H9 (cell line): ENCODE measurements at regions not wholly inside any gene's neighbourhood (a gene's known extent, or its start where the extent isn't known, plus 50 kb on each side); places are given as distances from the start of the nearest gene placed in this dataset.

Experiments used
- DNase-seq: peaks from one replicate; pipeline ENCODE4 v3.0.0-alpha.2; 2017
- H2AFZ ChIP-seq: one replicate; pipeline ENCODE4 v1.6.1; 2013; ENCODE audit warnings: mild to moderate bottlenecking, low read length, control low read depth, moderate library complexity
- H2AK5ac ChIP-seq: 2 replicates; pipeline ENCODE4 v1.6.1; 2013; ENCODE audit warnings: low read length, control low read depth, mixed read lengths; ENCODE audit not compliant: insufficient read length
- H2BK120ac ChIP-seq: one replicate; pipeline ENCODE4 v1.6.1; 2013; ENCODE audit warnings: low read depth, mild to moderate bottlenecking, low read length, control low read depth, inconsistent platforms; ENCODE audit not compliant: poor library complexity, severe bottlenecking
- H2BK12ac ChIP-seq: 2 replicates; pipeline ENCODE4 v1.6.1; 2013; ENCODE audit warnings: low read length, control low read depth, mixed read lengths, low read depth; ENCODE audit not compliant: insufficient read length
- H2BK15ac ChIP-seq: 2 replicates; pipeline ENCODE4 v1.6.1; 2013; ENCODE audit warnings: low read depth, low read length, control low read depth
- H2BK20ac ChIP-seq: one replicate; pipeline ENCODE4 v1.6.1; 2013; ENCODE audit warnings: low read depth, mild to moderate bottlenecking, low read length, control low read depth, inconsistent platforms; ENCODE audit not compliant: poor library complexity, severe bottlenecking
- H2BK5ac ChIP-seq: 2 replicates; pipeline ENCODE4 v1.6.1; 2013; ENCODE audit warnings: low read length, control low read depth, mixed read lengths; ENCODE audit not compliant: insufficient read length
- H3K14ac ChIP-seq: 2 replicates; pipeline ENCODE4 v1.6.1; 2013; ENCODE audit warnings: low read length, control low read depth; ENCODE audit not compliant: insufficient read depth
- H3K18ac ChIP-seq: 2 replicates; pipeline ENCODE4 v1.6.1; 2013; ENCODE audit warnings: low read depth, mild to moderate bottlenecking, mixed read lengths, low read length, control low read depth; ENCODE audit not compliant: insufficient read length
- H3K23ac ChIP-seq: 2 replicates; pipeline ENCODE4 v1.6.1; 2013; ENCODE audit warnings: low read length, control low read depth, mixed read lengths, low read depth; ENCODE audit not compliant: insufficient read length
- H3K23me2 ChIP-seq: 2 replicates; pipeline ENCODE4 v1.6.1; 2013; ENCODE audit warnings: low read depth, mild to moderate bottlenecking, mixed read lengths, low read length, control low read depth; ENCODE audit not compliant: insufficient read length, poor library complexity, severe bottlenecking
- H3K27ac ChIP-seq: 2 replicates; pipeline ENCODE4 v1.5.1; 2013; ENCODE audit warnings: low read length, control low read depth, mixed read lengths, low read depth; ENCODE audit not compliant: insufficient read length
- H3K27me3 ChIP-seq: 2 replicates; pipeline ENCODE4 v1.6.1; 2013; ENCODE audit warnings: low read length, control low read depth, inconsistent platforms; ENCODE audit not compliant: insufficient read depth
- H3K4ac ChIP-seq: 2 replicates; pipeline ENCODE4 v1.6.1; 2013; ENCODE audit warnings: low read depth, mild to moderate bottlenecking, control low read depth, inconsistent platforms, low read length, moderate library complexity
- H3K4me1 ChIP-seq: 2 replicates; pipeline ENCODE4 v1.6.1; 2013; ENCODE audit warnings: low read length, control low read depth, inconsistent platforms; ENCODE audit not compliant: insufficient read depth
- H3K4me2 ChIP-seq: 2 replicates; pipeline ENCODE4 v1.6.1; 2013; ENCODE audit warnings: low read length, control low read depth, mixed read lengths; ENCODE audit not compliant: insufficient read length, insufficient read depth
- H3K56ac ChIP-seq: 2 replicates; pipeline ENCODE4 v1.6.1; 2013; ENCODE audit warnings: low read depth, mild to moderate bottlenecking, mixed read lengths, low read length, control low read depth; ENCODE audit not compliant: insufficient read length
- H3K79me1 ChIP-seq: 2 replicates; pipeline ENCODE4 v1.6.1; 2013; ENCODE audit warnings: low read depth, mild to moderate bottlenecking, moderate library complexity, low read length, control low read depth, inconsistent platforms; ENCODE audit not compliant: insufficient read depth, poor library complexity, severe bottlenecking
- H3K79me2 ChIP-seq: 2 replicates; pipeline ENCODE4 v1.6.1; 2013; ENCODE audit warnings: low read length, control low read depth, inconsistent platforms; ENCODE audit not compliant: insufficient read depth
- H3K9ac ChIP-seq: 2 replicates; pipeline ENCODE4 v1.6.1; 2013; ENCODE audit warnings: low read length, control low read depth, mixed read lengths; ENCODE audit not compliant: insufficient read length; ENCODE audit errors: extremely low read depth
- H3K9me3 ChIP-seq: one replicate; pipeline ENCODE4 v1.6.1; 2013; ENCODE audit warnings: low read depth, low read length, inconsistent platforms; ENCODE audit not compliant: control insufficient read depth
- H3T11ph ChIP-seq: one replicate; pipeline ENCODE4 v1.6.1; 2013; ENCODE audit warnings: mild to moderate bottlenecking, low read length, control low read depth, inconsistent platforms
- H4K20me1 ChIP-seq: one replicate; pipeline ENCODE4 v1.6.1; 2013; ENCODE audit not compliant: control insufficient read depth, insufficient read length, insufficient read depth
- H4K5ac ChIP-seq: 2 replicates; pipeline ENCODE4 v1.6.1; 2013; ENCODE audit warnings: low read depth, mild to moderate bottlenecking, mixed read lengths, low read length, control low read depth; ENCODE audit not compliant: insufficient read length
- H4K8ac ChIP-seq: replicated peaks from 2 replicates; pipeline ENCODE4 v1.6.1; 2013; ENCODE audit warnings: low read length, control low read depth, mixed read lengths, low read depth; ENCODE audit not compliant: insufficient read length
- H4K91ac ChIP-seq: 2 replicates; pipeline ENCODE4 v1.6.1; 2013; ENCODE audit warnings: low read depth, mild to moderate bottlenecking, moderate library complexity, mixed read lengths, low read length, control low read depth; ENCODE audit not compliant: insufficient read length
- H3K27ac Mint-ChIP-seq, 3 experiments: 2 replicates in 2 of 3; 3 replicates in 1 of 3; pipeline ENCODE4 v1.8.0; 2020 to 2021; ENCODE audit warnings: mixed read lengths in 3 of 3, mild to moderate bottlenecking in 1 of 3, moderate library complexity in 1 of 3
- H3K27me3 Mint-ChIP-seq: 2 replicates; pipeline ENCODE4 v1.8.0; 2021; ENCODE audit warnings: low read depth, mild to moderate bottlenecking, moderate library complexity, mixed read lengths
- H3K36me3 Mint-ChIP-seq, 3 experiments: 2 replicates in 2 of 3; 3 replicates in 1 of 3; pipeline ENCODE4 v1.8.0; 2020 to 2021; ENCODE audit warnings: low read depth in 3 of 3, mixed read lengths in 3 of 3; ENCODE audit not compliant: insufficient read depth in 1 of 3
- H3K4me1 Mint-ChIP-seq, 2 experiments: 2 replicates each; pipeline ENCODE4 v1.8.0; 2020; ENCODE audit warnings: mixed read lengths in 2 of 2
- H3K4me3 Mint-ChIP-seq, 2 experiments: 2 replicates in 1 of 2; 3 replicates in 1 of 2; pipeline ENCODE4 v1.8.0; 2020 to 2021; ENCODE audit warnings: mild to moderate bottlenecking in 2 of 2, mixed read lengths in 2 of 2, moderate library complexity in 1 of 2
- H3K9me3 Mint-ChIP-seq, 2 experiments: 2 replicates in 1 of 2; 3 replicates in 1 of 2; pipeline ENCODE4 v1.8.0; 2020; ENCODE audit warnings: mild to moderate bottlenecking in 2 of 2, mixed read lengths in 2 of 2, moderate library complexity in 1 of 2
- CTCF ChIP-seq: fragments of 200-600 bp; sonication (generic); conservative IDR thresholded peaks from 3 replicates; pipeline ENCODE4 v1.8.0; 2021; ENCODE audit warnings: antibody characterized with exemption, mild to moderate bottlenecking
- WGBS: extraction: QIAGEN DNeasy Blood & Tissue Kit; methylation state at CpG from one replicate; pipeline ENCODE4 v1.1.7; 2013; ENCODE audit warnings: missing lambda C conversion rate, low lambda C conversion rate, mixed read lengths; ENCODE audit not compliant: insufficient read length; ENCODE audit errors: extremely low coverage; 5-methylcytosine and 5-hydroxymethylcytosine counted together

GRCh38 chr7:109322833-109323232, 753.2 kb downstream of the DNAJB9 start:
- no peaks in the 10 kb centered on the region for H4K20me1 ChIP-seq
- no peaks in the 10 kb centered on the region for H3K27me3 ChIP-seq
- no peaks in the 10 kb centered on the region for H3K79me2 ChIP-seq
- no peak overlapping the region for H3K18ac ChIP-seq
- H2BK20ac ChIP-seq = no peak overlapping the region
- H2BK12ac ChIP-seq = no peak overlapping the region
- no peak overlapping the region for H3T11ph ChIP-seq
- Mint-ChIP-seq H3K36me3 (no peaks in the 10 kb centered on the region), H3K4me3 (no peak overlapping the region), H3K9me3 (no peaks in the 10 kb centered on the region), H3K4me1 (no peaks in the 10 kb centered on the region), H3K27ac (no peak overlapping the region), H3K27me3 (no peaks in the 10 kb centered on the region)
- DNase-seq = no peak
- H4K8ac ChIP-seq = no peak overlapping the region
- TF ChIP-seq CTCF = no peak
- H2BK5ac ChIP-seq = no peak overlapping the region
- no peak overlapping the region for H2BK120ac ChIP-seq
- no peaks in the 10 kb centered on the region for H3K9me3 ChIP-seq
- H3K79me1 ChIP-seq = no peaks in the 10 kb centered on the region
- H3K23me2 ChIP-seq = no peaks in the 10 kb centered on the region
- H3K4ac ChIP-seq = no peak overlapping the region
- H3K27ac ChIP-seq = no peak overlapping the region
- no CpG with 5 or more reads among the region's 2 CpGs for WGBS
- H2AK5ac ChIP-seq = no peak overlapping the region
- no peak overlapping the region for H3K56ac ChIP-seq
- H2AFZ ChIP-seq = no peak overlapping the region
- H4K5ac ChIP-seq = no peak overlapping the region
- H3K14ac ChIP-seq = no peak overlapping the region
- H3K4me2 ChIP-seq = no peak overlapping the region
- H3K9ac ChIP-seq = no peak overlapping the region
- no peaks in the 10 kb centered on the region for H3K4me1 ChIP-seq
- H4K91ac ChIP-seq = no peak overlapping the region
- H2BK15ac ChIP-seq = no peak overlapping the region
- no peak overlapping the region for H3K23ac ChIP-seq
